ENCODE measurements at regions not wholly inside any gene's neighbourhood (a gene's known extent, or its start where the extent isn't known, plus 50 kb on each side); places are given as distances from the start of the nearest gene placed in this dataset.

DNA sequence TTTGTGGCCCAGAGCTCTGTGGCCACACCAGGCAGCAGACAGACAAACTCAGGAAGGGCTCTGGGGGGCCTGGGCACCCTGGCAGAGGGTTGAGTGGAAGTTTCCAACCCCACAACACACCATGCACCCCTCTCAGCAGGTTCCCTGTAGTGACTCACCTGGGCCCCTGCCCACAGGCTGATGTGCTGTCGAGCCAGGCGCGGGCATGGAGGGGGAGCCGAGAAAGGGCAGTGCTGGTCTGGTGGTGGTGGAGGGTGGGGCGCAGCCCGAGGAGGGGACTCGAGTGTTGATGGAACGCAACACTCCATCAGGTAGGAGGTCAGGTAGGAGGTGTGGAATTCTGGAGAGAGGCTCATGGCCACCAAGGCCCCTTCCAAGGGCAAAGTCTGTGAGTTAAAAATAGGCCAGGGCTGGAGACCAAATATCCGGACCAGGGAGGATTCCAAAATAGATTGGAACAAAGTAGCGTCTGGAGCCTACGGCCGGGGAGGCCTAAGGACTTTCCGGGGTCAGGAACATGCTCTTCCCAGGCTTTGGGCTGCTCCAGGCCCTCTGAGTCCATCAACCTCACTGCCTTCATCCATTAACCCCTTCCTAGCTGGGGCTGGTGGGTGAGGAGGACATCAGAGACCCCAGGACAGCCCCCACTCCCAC is 191.5 kb upstream of the AJAP1 start:
- no peak for DNase-seq
- WGBS, 2 donors, result 76 to 82% methylated on average over 13 of the region's 13 CpGs
- H3K36me3 ChIP-seq, result no peaks in the 10 kb centered on the region
- no peak overlapping the region for H3K4me3 ChIP-seq (replicated peaks in 1 of 3)
- no peaks in the 10 kb centered on the region for H3K9me3 ChIP-seq
- no peaks in the 10 kb centered on the region for H3K4me1 ChIP-seq
- no peaks in the 10 kb centered on the region for H3K27me3 ChIP-seq
- intact Hi-C loops (cut with DNase I), result no loop called here
- H3K27ac ChIP-seq, result no peak overlapping the region
- no peak for TF ChIP-seq POLR2A (IDR thresholded peaks at IDR 0.05)
- TF ChIP-seq, protein P1, sequence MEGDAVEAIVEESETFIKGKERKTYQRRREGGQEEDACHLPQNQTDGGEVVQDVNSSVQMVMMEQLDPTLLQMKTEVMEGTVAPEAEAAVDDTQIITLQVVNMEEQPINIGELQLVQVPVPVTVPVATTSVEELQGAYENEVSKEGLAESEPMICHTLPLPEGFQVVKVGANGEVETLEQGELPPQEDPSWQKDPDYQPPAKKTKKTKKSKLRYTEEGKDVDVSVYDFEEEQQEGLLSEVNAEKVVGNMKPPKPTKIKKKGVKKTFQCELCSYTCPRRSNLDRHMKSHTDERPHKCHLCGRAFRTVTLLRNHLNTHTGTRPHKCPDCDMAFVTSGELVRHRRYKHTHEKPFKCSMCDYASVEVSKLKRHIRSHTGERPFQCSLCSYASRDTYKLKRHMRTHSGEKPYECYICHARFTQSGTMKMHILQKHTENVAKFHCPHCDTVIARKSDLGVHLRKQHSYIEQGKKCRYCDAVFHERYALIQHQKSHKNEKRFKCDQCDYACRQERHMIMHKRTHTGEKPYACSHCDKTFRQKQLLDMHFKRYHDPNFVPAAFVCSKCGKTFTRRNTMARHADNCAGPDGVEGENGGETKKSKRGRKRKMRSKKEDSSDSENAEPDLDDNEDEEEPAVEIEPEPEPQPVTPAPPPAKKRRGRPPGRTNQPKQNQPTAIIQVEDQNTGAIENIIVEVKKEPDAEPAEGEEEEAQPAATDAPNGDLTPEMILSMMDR (IDR thresholded peaks at IDR 0.05), result no peak

DNA sequence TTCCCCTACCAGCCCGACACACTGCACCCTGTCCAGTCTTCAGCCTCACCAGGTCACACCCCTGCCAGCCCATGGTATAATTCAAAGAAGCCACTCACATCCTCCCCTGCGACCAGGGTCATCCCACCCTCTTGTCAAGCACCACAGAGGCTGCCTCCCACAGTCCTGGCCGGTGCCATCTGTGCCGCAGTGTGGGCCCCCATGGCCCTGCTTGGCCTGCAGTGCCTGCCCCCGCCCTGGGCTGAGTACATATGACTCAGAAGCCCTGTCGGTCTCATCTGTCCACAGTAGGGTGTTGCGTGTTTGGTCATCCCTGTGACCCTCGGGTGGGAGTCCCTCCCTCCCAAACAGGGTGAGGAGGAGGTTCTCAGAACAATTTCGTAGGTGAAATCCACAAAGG is 190.8 kb upstream of the AJAP1 start:
- H3K27me3 ChIP-seq, result no peaks in the 10 kb centered on the region
- no peak overlapping the region for H3K4me3 ChIP-seq (replicated peaks in 1 of 3)
- no peaks in the 10 kb centered on the region for H3K9me3 ChIP-seq
- H3K27ac ChIP-seq, result no peak overlapping the region
- H3K36me3 ChIP-seq, result no peaks in the 10 kb centered on the region
- no peaks in the 10 kb centered on the region for H3K4me1 ChIP-seq
- no peak for DNase-seq
- no peak for TF ChIP-seq POLR2A (IDR thresholded peaks at IDR 0.05)
- TF ChIP-seq, protein P1 (IDR thresholded peaks at IDR 0.05), result no peak
- intact Hi-C loops (cut with DNase I), result no loop called here
- 79 to 89% methylated on average over 5 to 9 of the region's 9 CpGs for WGBS, 2 donors

DNA sequence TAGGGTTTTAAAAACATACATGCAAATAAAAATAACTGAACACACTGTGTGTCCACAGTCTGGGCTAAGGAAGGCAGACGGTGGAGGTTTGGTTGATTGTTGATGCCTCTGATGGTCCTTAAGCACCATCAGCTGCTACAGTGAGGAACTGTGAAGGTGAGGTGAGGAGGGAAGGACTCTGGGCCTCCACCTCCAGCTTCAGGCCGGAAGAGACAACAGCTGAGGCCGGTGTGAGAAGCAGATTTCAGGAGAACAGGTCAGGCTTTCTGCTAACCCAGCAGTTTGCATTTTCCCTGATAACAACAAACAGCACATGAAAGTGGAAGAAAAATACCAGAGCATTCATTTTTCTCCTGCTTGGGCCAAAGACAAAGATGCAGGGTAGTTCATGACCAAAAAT is 189.9 kb upstream of the AJAP1 start:
- no peak for DNase-seq
- Histone ChIP-seq H3K4me1 (no peaks in the 10 kb centered on the region), H3K27me3 (no peaks in the 10 kb centered on the region), H3K9me3 (no peaks in the 10 kb centered on the region), H3K36me3 (no peaks in the 10 kb centered on the region), H3K27ac (no peak overlapping the region), H3K4me3 (replicated peaks in 1 of 3) (no peak overlapping the region)
- TF ChIP-seq, protein P1 (IDR thresholded peaks at IDR 0.05), result no peak
- TF ChIP-seq POLR2A (IDR thresholded peaks at IDR 0.05), result no peak
- intact Hi-C loops (cut with DNase I), result no loop called here
- 82 to 89% methylated on average over 3 of the region's 3 CpGs for WGBS, 2 donors

DNA sequence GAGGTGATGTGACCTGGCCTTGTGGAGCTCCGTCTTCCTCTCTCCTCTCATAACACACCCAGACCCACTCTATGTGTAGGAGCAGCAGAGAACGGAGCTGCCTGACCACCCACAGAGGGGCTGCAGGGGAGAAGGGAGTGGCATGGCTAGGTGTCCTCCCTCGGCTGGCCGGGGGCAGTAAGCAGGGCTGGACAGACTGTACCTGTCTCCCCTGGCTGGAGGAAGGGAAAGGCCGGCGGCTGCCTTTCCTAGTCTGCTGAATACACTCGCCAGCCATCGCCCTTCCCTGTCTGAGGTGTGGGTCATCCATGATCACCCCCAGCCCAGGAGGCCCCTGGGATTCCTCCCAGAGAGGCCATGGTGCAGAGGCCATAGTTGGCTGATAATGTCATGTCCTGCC is 187.2 kb upstream of the AJAP1 start:
- H3K4me3 ChIP-seq (replicated peaks in 1 of 3), result no peak overlapping the region
- H3K4me1 ChIP-seq, result no peaks in the 10 kb centered on the region
- no peak for TF ChIP-seq POLR2A (IDR thresholded peaks at IDR 0.05)
- TF ChIP-seq, protein P1 (IDR thresholded peaks at IDR 0.05), result no peak
- no peaks in the 10 kb centered on the region for H3K36me3 ChIP-seq
- no peaks in the 10 kb centered on the region for H3K9me3 ChIP-seq
- H3K27ac ChIP-seq, result no peak overlapping the region
- 78 to 80% methylated on average over 2 to 6 of the region's 8 CpGs for WGBS, 2 donors
- DNase-seq, result no peak
- intact Hi-C loops (cut with DNase I), result no loop called here
- H3K27me3 ChIP-seq, result no peaks in the 10 kb centered on the region

DNA sequence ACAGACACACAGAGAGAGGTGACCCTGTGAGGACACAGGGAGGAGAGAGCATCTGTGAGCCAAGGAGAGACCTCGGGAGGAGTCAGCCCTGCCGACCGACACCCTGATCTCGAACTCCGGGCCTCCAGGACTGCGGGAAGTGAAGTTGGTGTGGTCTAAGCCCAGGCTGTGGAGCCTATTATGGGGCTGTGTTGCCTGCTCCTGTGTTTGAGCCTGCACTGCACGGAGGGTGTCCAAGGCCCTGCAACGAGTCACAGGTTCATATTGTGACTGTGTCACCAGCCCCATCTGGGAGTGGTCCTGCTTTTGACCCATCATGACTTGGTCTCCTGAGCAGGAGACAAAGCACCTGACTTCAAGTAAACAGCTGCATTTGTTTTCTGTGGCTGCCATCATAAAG is 186.0 kb upstream of the AJAP1 start:
- WGBS, 2 donors, result 93 to 94% methylated on average over 6 to 8 of the region's 8 CpGs
- no peak overlapping the region for H3K27ac ChIP-seq
- DNase-seq, result no peak
- no peak for TF ChIP-seq POLR2A (IDR thresholded peaks at IDR 0.05)
- TF ChIP-seq, protein P1 (IDR thresholded peaks at IDR 0.05), result no peak
- H3K9me3 ChIP-seq, result no peaks in the 10 kb centered on the region
- no peaks in the 10 kb centered on the region for H3K4me1 ChIP-seq
- H3K4me3 ChIP-seq (replicated peaks in 1 of 3), result no peak overlapping the region
- H3K27me3 ChIP-seq, result no peaks in the 10 kb centered on the region
- intact Hi-C loops (cut with DNase I), result no loop called here
- no peaks in the 10 kb centered on the region for H3K36me3 ChIP-seq

Data from thyroid gland (tissue), 4 donors.